Mucosa of descending colon (tissue), 3 donors: ENCODE measurements at regions not wholly inside any gene's neighbourhood (a gene's known extent, or its start where the extent isn't known, plus 50 kb on each side); places are given as distances from the start of the nearest gene placed in this dataset.
A peak's percentile ranks its signal among the peaks of the same experiment; 100 is the strongest.
"Not testable (repeated sequence)": the region's sequence is repeated elsewhere in the genome, so short reads cannot be mapped to it uniquely, and the experiment has no call there.

Source experiments
- ATAC-seq: fragments of 200-7000 bp; cut with Tn5 transposase; one replicate; pipeline ENCODE4 v1.9.1; 2020; ENCODE audit warnings: mild to moderate bottlenecking, moderate library complexity
- DNase-seq, 3 donors: peaks; one replicate each; pipeline ENCODE4 v3.0.0-alpha.2; 2020
- H3K36me3 ChIP-seq: fragments of 200-600 bp; one replicate; pipeline ENCODE4 v1.8.0; 2021; ENCODE audit warnings: low read depth, mild to moderate bottlenecking
- H3K4me1 ChIP-seq: fragments of 200-600 bp; one replicate; pipeline ENCODE4 v1.8.0; 2021; ENCODE audit warnings: low read depth, mild to moderate bottlenecking
- H3K4me3 ChIP-seq: fragments of 200-600 bp; one replicate; pipeline ENCODE4 v1.8.0; 2021; ENCODE audit warnings: mild to moderate bottlenecking
- H3K9me3 ChIP-seq: fragments of 200-600 bp; one replicate; pipeline ENCODE4 v1.8.0; 2021; ENCODE audit warnings: mild to moderate bottlenecking
- intact Hi-C, 2 donors: fragments of 100-400 bp; cut with DNase I in 1 of 2; cut with micrococcal nuclease in 1 of 2; formaldehyde crosslinking; loops; one replicate each; pipeline versions ENCODE4 v1.11.0 to v1.11.1; 2022; cut with DNase I, micrococcal nuclease
- TF ChIP-seq, protein P1 (sequence below): fragments of 200-600 bp; IDR thresholded peaks from one replicate; pipeline ENCODE4 v1.8.0; 2022; ENCODE audit warnings: antibody characterized with exemption, mild to moderate bottlenecking
- donor health status: DM: no; HTN: no; CAD: no; lungs with moderate emphysema.
- donor health status: DM: no; HTN: no; CAD: no.
- donor health status: DM: no; HTN: yes; CAD: no.

GRCh38 chr14:101689039-101689501 is 72.4 kb upstream of the PPP2R5C start:
- no peaks in the 10 kb centered on the region for H3K4me1 ChIP-seq
- intact Hi-C loops: no loop called here
- no peak overlapping the region for H3K4me3 ChIP-seq
- DNase-seq: no peak
- H3K36me3 ChIP-seq: no peaks in the 10 kb centered on the region
- H3K9me3 ChIP-seq: no peaks in the 10 kb centered on the region
- TF ChIP-seq, protein P1, sequence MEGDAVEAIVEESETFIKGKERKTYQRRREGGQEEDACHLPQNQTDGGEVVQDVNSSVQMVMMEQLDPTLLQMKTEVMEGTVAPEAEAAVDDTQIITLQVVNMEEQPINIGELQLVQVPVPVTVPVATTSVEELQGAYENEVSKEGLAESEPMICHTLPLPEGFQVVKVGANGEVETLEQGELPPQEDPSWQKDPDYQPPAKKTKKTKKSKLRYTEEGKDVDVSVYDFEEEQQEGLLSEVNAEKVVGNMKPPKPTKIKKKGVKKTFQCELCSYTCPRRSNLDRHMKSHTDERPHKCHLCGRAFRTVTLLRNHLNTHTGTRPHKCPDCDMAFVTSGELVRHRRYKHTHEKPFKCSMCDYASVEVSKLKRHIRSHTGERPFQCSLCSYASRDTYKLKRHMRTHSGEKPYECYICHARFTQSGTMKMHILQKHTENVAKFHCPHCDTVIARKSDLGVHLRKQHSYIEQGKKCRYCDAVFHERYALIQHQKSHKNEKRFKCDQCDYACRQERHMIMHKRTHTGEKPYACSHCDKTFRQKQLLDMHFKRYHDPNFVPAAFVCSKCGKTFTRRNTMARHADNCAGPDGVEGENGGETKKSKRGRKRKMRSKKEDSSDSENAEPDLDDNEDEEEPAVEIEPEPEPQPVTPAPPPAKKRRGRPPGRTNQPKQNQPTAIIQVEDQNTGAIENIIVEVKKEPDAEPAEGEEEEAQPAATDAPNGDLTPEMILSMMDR: no peak
- no peak for ATAC-seq

DNA sequence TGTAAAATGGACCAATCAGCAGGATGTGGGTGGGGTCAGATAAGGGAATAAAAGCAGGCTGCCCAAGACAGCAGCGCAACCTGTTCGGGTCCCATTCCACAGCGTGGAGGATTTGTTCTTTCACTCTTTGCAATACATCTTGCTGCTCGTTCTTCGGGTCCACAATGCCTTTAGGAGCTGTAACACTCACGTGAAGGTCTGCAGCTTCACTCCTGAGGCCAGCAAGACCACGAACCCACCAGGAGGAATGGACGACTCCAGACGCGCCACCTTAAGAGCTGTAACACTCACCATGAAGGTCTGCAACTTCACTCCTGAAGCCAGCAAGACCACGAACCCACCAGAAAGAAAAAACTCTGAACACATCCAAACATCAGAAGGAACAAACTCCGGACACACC is 71.5 kb upstream of the PPP2R5C start:
- H3K36me3 ChIP-seq, intact Hi-C loops, H3K4me1 ChIP-seq, H3K9me3 ChIP-seq, ATAC-seq, DNase-seq, H3K4me3 ChIP-seq: not testable (repeated sequence)

DNA sequence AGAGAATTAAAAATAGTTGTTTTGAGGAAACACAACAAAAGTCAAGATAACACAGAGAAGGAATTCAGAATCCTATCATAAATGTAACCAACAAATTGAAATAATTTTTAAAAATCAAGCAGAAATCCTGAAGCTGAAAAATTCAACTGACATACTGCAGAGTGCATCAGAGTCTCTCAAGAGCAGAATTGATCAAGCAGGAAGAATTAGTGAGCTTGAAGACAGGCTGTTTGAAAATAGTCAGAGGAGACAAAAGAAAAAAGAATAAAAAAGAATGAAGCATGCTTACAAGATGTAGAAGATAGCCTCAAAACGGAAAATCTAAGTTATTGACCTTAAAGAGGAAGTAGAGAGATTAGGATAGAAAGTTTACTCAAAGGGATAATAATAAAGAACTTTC is 65.8 kb upstream of the PPP2R5C start:
- no peak for DNase-seq
- no peak overlapping the region for H3K4me3 ChIP-seq
- no peaks in the 10 kb centered on the region for H3K4me1 ChIP-seq
- intact Hi-C loops: no loop called here
- no peak for ATAC-seq
- H3K9me3 ChIP-seq: no peaks in the 10 kb centered on the region
- TF ChIP-seq, protein P1: no peak
- H3K36me3 ChIP-seq: no peaks in the 10 kb centered on the region

DNA sequence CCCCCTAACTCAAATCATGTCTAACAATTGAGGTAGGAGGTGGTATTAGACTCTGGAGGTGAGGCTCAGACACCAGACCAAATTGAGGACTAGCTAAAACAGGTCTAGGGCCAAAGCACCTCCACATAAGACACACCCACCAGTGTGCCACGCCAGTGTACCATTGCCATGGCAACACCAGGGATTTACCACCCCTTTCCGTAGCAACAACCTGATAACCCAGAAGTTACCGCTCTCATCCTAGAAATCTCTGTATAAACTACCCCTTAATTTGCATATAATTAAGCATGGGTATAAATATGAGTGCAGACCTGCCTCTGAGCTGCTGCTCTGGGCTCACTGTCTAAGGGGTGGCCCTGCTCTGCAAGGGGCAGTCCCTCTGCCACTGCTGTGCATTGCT is 57.4 kb upstream of the PPP2R5C start:
- TF ChIP-seq, protein P1: no peak
- ATAC-seq: no peak
- no peaks in the 10 kb centered on the region for H3K9me3 ChIP-seq
- H3K36me3 ChIP-seq: no peaks in the 10 kb centered on the region
- no peak overlapping the region for H3K4me3 ChIP-seq
- DNase-seq: no peak
- H3K4me1 ChIP-seq: peaks cover 13% of the 10 kb centered on the region
- intact Hi-C loops: no loop called here

DNA sequence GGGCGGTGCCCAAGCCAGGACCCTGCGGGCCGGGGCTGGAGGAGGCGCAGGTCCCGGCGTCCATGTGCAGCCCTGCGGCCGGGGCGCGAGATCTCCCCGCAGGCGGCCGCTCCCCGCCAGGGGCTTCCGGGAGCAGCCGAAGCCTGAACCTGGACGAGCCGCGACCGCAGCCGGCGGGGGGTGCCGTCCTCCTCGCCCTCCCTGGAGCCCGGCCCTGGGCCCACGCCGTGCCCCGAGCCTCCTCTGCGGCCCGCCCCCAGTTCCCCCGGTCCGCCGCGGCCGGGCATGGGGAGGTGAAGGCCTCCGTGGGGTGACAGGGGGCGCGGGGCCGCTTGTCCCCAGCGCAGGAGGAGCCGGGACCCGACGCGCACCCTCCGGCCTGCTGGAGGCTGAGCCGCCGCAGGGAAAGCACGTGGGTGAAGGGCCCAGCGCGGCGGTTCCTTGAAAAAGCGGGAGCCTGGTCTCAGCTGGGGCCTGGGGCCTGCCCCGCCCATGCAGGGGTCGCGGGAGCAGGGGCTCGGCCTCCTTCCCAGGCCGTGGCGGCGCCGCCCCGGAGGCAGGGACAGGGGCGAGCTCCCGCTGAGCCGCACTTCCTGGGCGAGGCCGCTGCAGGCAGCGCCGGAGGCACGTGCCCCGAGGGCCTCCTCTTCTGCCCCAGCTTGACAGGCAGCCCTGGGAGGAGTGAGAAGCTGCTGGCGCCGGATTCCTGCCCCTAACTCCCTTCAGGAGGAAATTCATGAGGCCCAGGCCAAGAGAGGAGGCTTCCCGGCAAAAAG is 55.6 kb upstream of the PPP2R5C start:
- intact Hi-C loops: loop anchor here (2.0 to 5.0 kb wide), 2 partner anchors 55 to 256 kb away; partner anchors contain the start of genes DYNC1H1 (in 1 of the 2) and PPP2R5C (in 1 of the 2)
- peaks cover 13% of the 10 kb centered on the region for H3K4me1 ChIP-seq
- H3K4me3 ChIP-seq: no peak overlapping the region
- ATAC-seq: peak; percentile 77
- DNase-seq: peak; percentile 54 to 87 (median 80)
- TF ChIP-seq, protein P1: no peak
- no peaks in the 10 kb centered on the region for H3K9me3 ChIP-seq
- H3K36me3 ChIP-seq: no peaks in the 10 kb centered on the region

DNA sequence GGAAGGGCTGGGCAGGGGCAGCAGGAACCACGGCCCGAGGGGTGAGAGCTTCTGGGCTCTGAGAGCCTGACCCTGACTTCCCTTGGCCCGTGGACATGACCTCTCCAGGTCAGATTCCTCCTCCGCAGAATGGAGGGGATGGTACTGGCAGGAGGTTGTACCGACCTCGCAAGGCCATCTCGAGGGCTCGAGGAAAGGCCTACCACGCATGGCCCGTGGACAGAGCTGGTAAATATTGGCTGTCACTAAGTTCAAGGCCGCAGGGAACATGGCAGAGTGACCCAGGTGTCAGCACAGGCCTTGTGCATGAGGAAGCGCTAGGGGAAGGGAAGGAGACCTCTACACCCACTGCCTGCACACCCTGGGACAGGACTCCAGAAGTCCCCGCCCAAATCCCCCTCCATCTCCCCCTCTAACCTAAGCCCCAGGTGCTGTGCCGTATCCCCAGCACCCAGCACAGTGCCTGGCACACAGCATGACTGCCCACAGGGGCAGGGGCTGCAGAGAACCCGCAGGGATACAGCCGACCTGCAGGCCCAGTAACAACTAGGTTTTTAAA is 54.9 kb upstream of the PPP2R5C start:
- DNase-seq (no peak), ATAC-seq (no peak)
- peaks cover 13% of the 10 kb centered on the region for H3K4me1 ChIP-seq
- no peaks in the 10 kb centered on the region for H3K36me3 ChIP-seq
- TF ChIP-seq, protein P1: no peak
- no peaks in the 10 kb centered on the region for H3K9me3 ChIP-seq
- intact Hi-C loops: loop anchor here (2.0 to 5.0 kb wide), 2 partner anchors 54 to 256 kb away; partner anchors contain the start of genes DYNC1H1 (in 1 of the 2) and PPP2R5C (in 1 of the 2)
- H3K4me3 ChIP-seq: no peak overlapping the region
